GM23248 (cell line): ENCODE measurements at regions not wholly inside any gene's neighbourhood (a gene's known extent, or its start where the extent isn't known, plus 50 kb on each side); places are given as distances from the start of the nearest gene placed in this dataset.

ENCODE experiments used
- DNase-seq: peaks from one replicate; pipeline ENCODE4 v3.0.0-alpha.2; 2015
- H2AFZ ChIP-seq: fragments of 200-600 bp; sonication (generic); 2 replicates; pipeline ENCODE4 v1.6.1; 2016; ENCODE audit warnings: antibody characterized with exemption
- H3F3A ChIP-seq: fragments of 200-600 bp; sonication (generic); 2 replicates; pipeline ENCODE4 v1.6.1; 2016; ENCODE audit warnings: mild to moderate bottlenecking, antibody characterized with exemption, mixed run types; ENCODE audit not compliant: insufficient read depth
- H3K27ac ChIP-seq: fragments of 200-600 bp; sonication (generic); 2 replicates; pipeline ENCODE4 v1.5.1; 2016; ENCODE audit warnings: mild to moderate bottlenecking
- H3K27me3 ChIP-seq: fragments of 200-600 bp; sonication (generic); replicated peaks from 2 replicates; pipeline ENCODE4 v1.6.1; 2016; ENCODE audit warnings: mild to moderate bottlenecking; ENCODE audit not compliant: insufficient read depth
- H3K36me3 ChIP-seq: fragments of 200-600 bp; sonication (generic); 2 replicates; pipeline ENCODE4 v1.6.1; 2016; ENCODE audit warnings: low read depth, mild to moderate bottlenecking
- H3K4me1 ChIP-seq: fragments of 200-600 bp; sonication (generic); 2 replicates; pipeline ENCODE4 v1.6.1; 2016; ENCODE audit warnings: mild to moderate bottlenecking; ENCODE audit not compliant: insufficient read depth
- H3K4me2 ChIP-seq: fragments of 200-600 bp; sonication (generic); one replicate; pipeline ENCODE4 v1.6.1; 2016; ENCODE audit warnings: mild to moderate bottlenecking; ENCODE audit not compliant: unreplicated experiment
- H3K4me3 ChIP-seq: fragments of 200-600 bp; sonication (generic); 2 replicates; pipeline ENCODE4 v1.5.1; 2016; ENCODE audit warnings: mild to moderate bottlenecking
- H3K79me2 ChIP-seq: fragments of 200-600 bp; sonication (generic); 2 replicates; pipeline ENCODE4 v1.6.1; 2016; ENCODE audit warnings: mild to moderate bottlenecking; ENCODE audit not compliant: insufficient read depth
- H3K9ac ChIP-seq: fragments of 200-600 bp; sonication (generic); 2 replicates; pipeline ENCODE4 v1.6.1; 2016; ENCODE audit warnings: mild to moderate bottlenecking
- H3K9me2 ChIP-seq: fragments of 200-600 bp; sonication (generic); 2 replicates; pipeline ENCODE4 v1.6.1; 2016; ENCODE audit warnings: mixed run types, mild to moderate bottlenecking, moderate library complexity; ENCODE audit not compliant: insufficient read depth
- H3K9me3 ChIP-seq: fragments of 200-600 bp; sonication (generic); one replicate; pipeline ENCODE4 v1.6.1; 2017; ENCODE audit warnings: low read depth
- H4K20me1 ChIP-seq: fragments of 200-600 bp; sonication (generic); 2 replicates; pipeline ENCODE4 v1.6.0; 2016; ENCODE audit not compliant: insufficient read depth
- EZH2 ChIP-seq: fragments of 200-600 bp; sonication (generic); IDR thresholded peaks from 2 replicates; pipeline ENCODE4 v1.6.1; 2018; ENCODE audit warnings: antibody characterized with exemption, mild to moderate bottlenecking; ENCODE audit not compliant: insufficient read depth, poor library complexity, severe bottlenecking
- EZH2phosphoT487 ChIP-seq: fragments of 200-600 bp; sonication (generic); IDR thresholded peaks from 2 replicates; pipeline ENCODE4 v1.6.1; 2018; ENCODE audit warnings: antibody characterized with exemption, moderate library complexity, mild to moderate bottlenecking, low read depth; ENCODE audit not compliant: insufficient read depth
- WGBS, 2 experiments: methylation state at CpG; one replicate each; pipeline ENCODE4 v1.1.6; 2015 to 2017; ENCODE audit warnings: low lambda C conversion rate in 2 of 2, low coverage in 1 of 2; ENCODE audit errors: missing lambda C conversion rate in 2 of 2; 5-methylcytosine and 5-hydroxymethylcytosine counted together
- in situ Hi-C: fragments of 300-500 bp; cut with MboI; formaldehyde crosslinking; loops from 2 replicates; pipeline ENCODE4 v1.15.0; 2020

DNA sequence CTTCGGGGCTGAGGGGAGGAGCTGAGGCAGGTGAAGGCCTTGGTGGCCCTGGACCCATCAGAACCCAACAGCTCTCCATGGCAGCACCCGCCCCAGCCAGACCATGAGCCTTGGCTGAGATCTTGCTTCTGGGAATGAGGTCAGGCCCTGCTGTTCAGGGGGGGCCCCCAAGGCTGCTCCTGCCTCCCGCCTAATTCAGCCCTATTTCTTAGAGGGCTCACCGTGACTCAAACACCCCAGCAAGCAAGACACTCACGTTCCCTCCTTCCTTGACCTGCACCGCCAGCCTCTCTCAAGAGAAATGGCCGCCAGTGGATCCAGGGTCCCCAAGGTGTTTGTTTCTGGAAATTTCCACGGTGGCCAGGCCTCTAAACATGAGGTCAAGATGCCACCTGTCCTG, 61.4 kb upstream of the PPP1R26 start:
- in situ Hi-C loops: no loop called here
- no peak overlapping the region for H3K9ac ChIP-seq
- H2AFZ ChIP-seq: no peak overlapping the region
- no peak overlapping the region for H3K27ac ChIP-seq
- no peaks in the 10 kb centered on the region for H4K20me1 ChIP-seq
- H3K4me3 ChIP-seq: no peak overlapping the region
- no peaks in the 10 kb centered on the region for H3K9me3 ChIP-seq
- TF ChIP-seq EZH2phosphoT487: no peak
- H3K36me3 ChIP-seq: no peaks in the 10 kb centered on the region
- no peaks in the 10 kb centered on the region for H3F3A ChIP-seq
- no peaks in the 10 kb centered on the region for H3K9me2 ChIP-seq
- H3K4me1 ChIP-seq: no peaks in the 10 kb centered on the region
- 58 to 62% methylated on average over 8 of the region's 8 CpGs for WGBS, 2 experiments
- no peaks in the 10 kb centered on the region for H3K79me2 ChIP-seq
- no peak overlapping the region for H3K4me2 ChIP-seq
- H3K27me3 ChIP-seq: no peaks in the 10 kb centered on the region
- DNase-seq: no peak

DNA sequence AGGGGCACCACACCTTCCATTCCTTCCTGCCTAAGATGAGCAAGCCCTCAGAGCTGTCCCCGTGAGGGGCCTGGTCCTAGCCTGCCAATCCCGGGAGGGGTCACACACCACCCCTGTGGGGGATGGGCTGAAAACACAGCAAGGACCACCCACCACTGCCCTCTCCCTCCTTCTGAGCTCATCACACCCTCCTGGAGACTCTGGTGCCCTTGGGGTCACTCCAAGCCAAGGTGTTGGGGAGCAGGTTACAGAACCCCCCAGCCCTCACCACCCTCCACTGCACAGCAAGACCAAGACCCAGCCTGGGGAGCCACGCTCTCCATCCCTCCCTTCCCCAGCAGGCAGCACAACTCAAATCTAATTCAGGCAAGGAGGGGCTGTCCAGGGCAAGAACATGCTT, 60.5 kb upstream of the PPP1R26 start:
- in situ Hi-C loops: no loop called here
- H3F3A ChIP-seq: no peaks in the 10 kb centered on the region
- H2AFZ ChIP-seq: no peak overlapping the region
- H3K9ac ChIP-seq: no peak overlapping the region
- no peaks in the 10 kb centered on the region for H3K9me2 ChIP-seq
- H4K20me1 ChIP-seq: no peaks in the 10 kb centered on the region
- H3K4me3 ChIP-seq: no peak overlapping the region
- 12 to 24% methylated on average over 2 to 3 of the region's 3 CpGs for WGBS, 2 experiments
- H3K9me3 ChIP-seq: no peaks in the 10 kb centered on the region
- TF ChIP-seq EZH2: no peak
- no peak for TF ChIP-seq EZH2phosphoT487
- no peaks in the 10 kb centered on the region for H3K27me3 ChIP-seq
- no peaks in the 10 kb centered on the region for H3K4me1 ChIP-seq
- DNase-seq: no peak
- H3K36me3 ChIP-seq: no peaks in the 10 kb centered on the region
- H3K27ac ChIP-seq: no peak overlapping the region
- H3K79me2 ChIP-seq: no peaks in the 10 kb centered on the region
- no peak overlapping the region for H3K4me2 ChIP-seq

GRCh38 chr9:135422341-135422944, 57.1 kb upstream of the PPP1R26 start:
- Histone ChIP-seq H3K27me3 (no peaks in the 10 kb centered on the region), H3K4me1 (no peaks in the 10 kb centered on the region), H2AFZ (no peak overlapping the region), H3K36me3 (no peaks in the 10 kb centered on the region), H3K79me2 (no peaks in the 10 kb centered on the region), H3K9me3 (no peaks in the 10 kb centered on the region), H3F3A (no peaks in the 10 kb centered on the region), H3K4me2 (no peak overlapping the region), H3K4me3 (no peak overlapping the region), H3K27ac (no peak overlapping the region), H3K9ac (no peak overlapping the region), H4K20me1 (no peaks in the 10 kb centered on the region), H3K9me2 (no peaks in the 10 kb centered on the region)
- in situ Hi-C loops: no loop called here
- WGBS, 2 experiments: 58 to 60% methylated on average over 15 of the region's 15 CpGs
- TF ChIP-seq EZH2phosphoT487 (no peak), EZH2 (no peak)
- DNase-seq: no peak

DNA sequence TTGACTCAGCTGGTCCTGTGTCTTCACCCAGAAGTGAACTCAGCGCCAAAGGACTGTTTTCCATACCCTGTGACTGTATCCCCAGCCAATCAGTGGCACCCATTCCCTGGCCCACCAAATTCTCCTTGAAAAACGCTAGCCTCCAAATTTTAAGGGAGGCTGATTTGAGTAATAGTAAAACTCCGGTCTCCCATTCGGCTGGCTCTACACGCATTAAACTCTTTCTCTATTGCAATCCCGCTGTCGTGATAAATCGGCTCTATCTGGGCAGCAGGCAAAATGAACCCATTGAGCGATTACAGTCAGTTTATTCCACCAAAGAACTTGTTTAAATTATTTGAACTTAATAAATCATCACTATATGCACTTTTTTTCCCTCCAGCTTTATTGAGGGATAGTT, 55.9 kb upstream of the PPP1R26 start:
- no peaks in the 10 kb centered on the region for H3F3A ChIP-seq
- no peaks in the 10 kb centered on the region for H3K79me2 ChIP-seq
- no peak overlapping the region for H3K9ac ChIP-seq
- in situ Hi-C loops: no loop called here
- H3K27me3 ChIP-seq: no peaks in the 10 kb centered on the region
- H3K4me2 ChIP-seq: no peak overlapping the region
- H3K27ac ChIP-seq: no peak overlapping the region
- no peaks in the 10 kb centered on the region for H3K36me3 ChIP-seq
- no peaks in the 10 kb centered on the region for H3K9me2 ChIP-seq
- no peak overlapping the region for H3K4me3 ChIP-seq
- H3K4me1 ChIP-seq: no peaks in the 10 kb centered on the region
- no peak overlapping the region for H2AFZ ChIP-seq
- no peaks in the 10 kb centered on the region for H4K20me1 ChIP-seq
- DNase-seq: no peak
- H3K9me3 ChIP-seq: no peaks in the 10 kb centered on the region
- TF ChIP-seq EZH2: no peak
- no peak for TF ChIP-seq EZH2phosphoT487
- WGBS, 2 experiments: 81 to 82% methylated on average over 9 of the region's 9 CpGs
